ENCODE measurements at regions not wholly inside any gene's neighbourhood (a gene's known extent, or its start where the extent isn't known, plus 50 kb on each side); places are given as distances from the start of the nearest gene placed in this dataset.

- no peaks in the 10 kb centered on the region for H3K27me3 ChIP-seq (ENCODE audit: insufficient read depth)
- no peak for ATAC-seq
Measured at GRCh38 chr5:128591598-128592455, 53.8 kb upstream of the FBN2 start.

More at GRCh38 chr5:128591598-128592455, 53.8 kb upstream of the FBN2 start:
- H3K4me1 ChIP-seq (ENCODE audit: insufficient read depth) = no peaks in the 10 kb centered on the region
- no peak for DNase-seq (ENCODE audit: low spot score)
- H3F3A ChIP-seq (replicated peaks; ENCODE audit: low read depth) = no peaks in the 10 kb centered on the region
- H3K4me3 ChIP-seq = no peak overlapping the region
- Mint-ChIP-seq H3K4me3 (no peak overlapping the region), H3K27me3 (ENCODE audit: insufficient read depth, low read depth, poor library complexity) (no peaks in the 10 kb centered on the region), H3K4me1 (peaks cover under 1% of the 10 kb centered on the region), H3K27ac (no peak overlapping the region), H3K9me3 (no peaks in the 10 kb centered on the region), H3K36me3 (ENCODE audit: low read depth) (no peaks in the 10 kb centered on the region)
- no peak overlapping the region for H3K27ac ChIP-seq (ENCODE audit: low read depth)
- no peaks in the 10 kb centered on the region for H3K36me3 ChIP-seq (ENCODE audit: insufficient read depth)
- H4K20me1 ChIP-seq (replicated peaks; ENCODE audit: insufficient read depth) = no peaks in the 10 kb centered on the region
- H2AFZ ChIP-seq = no peak overlapping the region
- H3K9me2 ChIP-seq (ENCODE audit: insufficient read depth) = no peaks in the 10 kb centered on the region
- TF ChIP-seq, protein P1, sequence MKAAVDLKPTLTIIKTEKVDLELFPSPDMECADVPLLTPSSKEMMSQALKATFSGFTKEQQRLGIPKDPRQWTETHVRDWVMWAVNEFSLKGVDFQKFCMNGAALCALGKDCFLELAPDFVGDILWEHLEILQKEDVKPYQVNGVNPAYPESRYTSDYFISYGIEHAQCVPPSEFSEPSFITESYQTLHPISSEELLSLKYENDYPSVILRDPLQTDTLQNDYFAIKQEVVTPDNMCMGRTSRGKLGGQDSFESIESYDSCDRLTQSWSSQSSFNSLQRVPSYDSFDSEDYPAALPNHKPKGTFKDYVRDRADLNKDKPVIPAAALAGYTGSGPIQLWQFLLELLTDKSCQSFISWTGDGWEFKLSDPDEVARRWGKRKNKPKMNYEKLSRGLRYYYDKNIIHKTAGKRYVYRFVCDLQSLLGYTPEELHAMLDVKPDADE (IDR thresholded peaks at IDR 0.05) = no peak
- no peak for TF ChIP-seq NANOG (IDR thresholded peaks at IDR 0.05; ENCODE audit: borderline replicate concordance)
- TF ChIP-seq EZH2 (IDR thresholded peaks at IDR 0.05; ENCODE audit: low read depth, unreplicated experiment) = no peak
- no peak for TF ChIP-seq POLR2AphosphoS5 (IDR thresholded peaks at IDR 0.05; ENCODE audit: low read depth)
- TF ChIP-seq, protein P2, sequence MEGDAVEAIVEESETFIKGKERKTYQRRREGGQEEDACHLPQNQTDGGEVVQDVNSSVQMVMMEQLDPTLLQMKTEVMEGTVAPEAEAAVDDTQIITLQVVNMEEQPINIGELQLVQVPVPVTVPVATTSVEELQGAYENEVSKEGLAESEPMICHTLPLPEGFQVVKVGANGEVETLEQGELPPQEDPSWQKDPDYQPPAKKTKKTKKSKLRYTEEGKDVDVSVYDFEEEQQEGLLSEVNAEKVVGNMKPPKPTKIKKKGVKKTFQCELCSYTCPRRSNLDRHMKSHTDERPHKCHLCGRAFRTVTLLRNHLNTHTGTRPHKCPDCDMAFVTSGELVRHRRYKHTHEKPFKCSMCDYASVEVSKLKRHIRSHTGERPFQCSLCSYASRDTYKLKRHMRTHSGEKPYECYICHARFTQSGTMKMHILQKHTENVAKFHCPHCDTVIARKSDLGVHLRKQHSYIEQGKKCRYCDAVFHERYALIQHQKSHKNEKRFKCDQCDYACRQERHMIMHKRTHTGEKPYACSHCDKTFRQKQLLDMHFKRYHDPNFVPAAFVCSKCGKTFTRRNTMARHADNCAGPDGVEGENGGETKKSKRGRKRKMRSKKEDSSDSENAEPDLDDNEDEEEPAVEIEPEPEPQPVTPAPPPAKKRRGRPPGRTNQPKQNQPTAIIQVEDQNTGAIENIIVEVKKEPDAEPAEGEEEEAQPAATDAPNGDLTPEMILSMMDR (conservative IDR thresholded peaks at IDR 0.05; ENCODE audit: low read depth in 2 of 2) = no peak
- no peak for TF ChIP-seq STAT1 (IDR thresholded peaks at IDR 0.05; ENCODE audit: unreplicated experiment)
- TF ChIP-seq ZNF462 (CRISPR knock-in tag; IDR thresholded peaks at IDR 0.05) = no peak
- TF ChIP-seq EZH2phosphoT487 (IDR thresholded peaks at IDR 0.05; ENCODE audit: unreplicated experiment) = no peak
- TF ChIP-seq JUNB (IDR thresholded peaks at IDR 0.05; ENCODE audit: unreplicated experiment) = no peak
- no peak for TF ChIP-seq ZNF331 (CRISPR knock-in tag; IDR thresholded peaks at IDR 0.05; ENCODE audit: low read depth)
- no peak for TF ChIP-seq CREB1 (CRISPR knock-in tag; IDR thresholded peaks at IDR 0.05; ENCODE audit: low read depth)
- no peak for TF ChIP-seq ZNF114 (CRISPR knock-in tag; IDR thresholded peaks at IDR 0.05)
- TF ChIP-seq, protein P3, sequence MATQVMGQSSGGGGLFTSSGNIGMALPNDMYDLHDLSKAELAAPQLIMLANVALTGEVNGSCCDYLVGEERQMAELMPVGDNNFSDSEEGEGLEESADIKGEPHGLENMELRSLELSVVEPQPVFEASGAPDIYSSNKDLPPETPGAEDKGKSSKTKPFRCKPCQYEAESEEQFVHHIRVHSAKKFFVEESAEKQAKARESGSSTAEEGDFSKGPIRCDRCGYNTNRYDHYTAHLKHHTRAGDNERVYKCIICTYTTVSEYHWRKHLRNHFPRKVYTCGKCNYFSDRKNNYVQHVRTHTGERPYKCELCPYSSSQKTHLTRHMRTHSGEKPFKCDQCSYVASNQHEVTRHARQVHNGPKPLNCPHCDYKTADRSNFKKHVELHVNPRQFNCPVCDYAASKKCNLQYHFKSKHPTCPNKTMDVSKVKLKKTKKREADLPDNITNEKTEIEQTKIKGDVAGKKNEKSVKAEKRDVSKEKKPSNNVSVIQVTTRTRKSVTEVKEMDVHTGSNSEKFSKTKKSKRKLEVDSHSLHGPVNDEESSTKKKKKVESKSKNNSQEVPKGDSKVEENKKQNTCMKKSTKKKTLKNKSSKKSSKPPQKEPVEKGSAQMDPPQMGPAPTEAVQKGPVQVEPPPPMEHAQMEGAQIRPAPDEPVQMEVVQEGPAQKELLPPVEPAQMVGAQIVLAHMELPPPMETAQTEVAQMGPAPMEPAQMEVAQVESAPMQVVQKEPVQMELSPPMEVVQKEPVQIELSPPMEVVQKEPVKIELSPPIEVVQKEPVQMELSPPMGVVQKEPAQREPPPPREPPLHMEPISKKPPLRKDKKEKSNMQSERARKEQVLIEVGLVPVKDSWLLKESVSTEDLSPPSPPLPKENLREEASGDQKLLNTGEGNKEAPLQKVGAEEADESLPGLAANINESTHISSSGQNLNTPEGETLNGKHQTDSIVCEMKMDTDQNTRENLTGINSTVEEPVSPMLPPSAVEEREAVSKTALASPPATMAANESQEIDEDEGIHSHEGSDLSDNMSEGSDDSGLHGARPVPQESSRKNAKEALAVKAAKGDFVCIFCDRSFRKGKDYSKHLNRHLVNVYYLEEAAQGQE (IDR thresholded peaks at IDR 0.05; ENCODE audit: unreplicated experiment) = no peak
- H3K79me2 ChIP-seq (replicated peaks; ENCODE audit: insufficient read depth) = no peaks in the 10 kb centered on the region
- no peak overlapping the region for H3K4me2 ChIP-seq

All from GM23338 (cell line).